Activated T-helper 1 cell treated with anti-CD3 and anti-CD28 coated beads, Interleukin-2, amount 50 U/mL, for 16 hours (primary cell): ENCODE measurements at regions not wholly inside any gene's neighbourhood (a gene's known extent, or its start where the extent isn't known, plus 50 kb on each side); places are given as distances from the start of the nearest gene placed in this dataset.
"Not testable (repeated sequence)": the region's sequence is repeated elsewhere in the genome, so short reads cannot be mapped to it uniquely, and the experiment has no call there.

ENCODE experiments used
- DNase-seq, 2 donors: peaks; one replicate each; pipeline ENCODE4 v3.0.0-alpha.2; 2020; ENCODE audit warnings: low read depth in 1 of 2, low spot score in 1 of 2

DNA sequence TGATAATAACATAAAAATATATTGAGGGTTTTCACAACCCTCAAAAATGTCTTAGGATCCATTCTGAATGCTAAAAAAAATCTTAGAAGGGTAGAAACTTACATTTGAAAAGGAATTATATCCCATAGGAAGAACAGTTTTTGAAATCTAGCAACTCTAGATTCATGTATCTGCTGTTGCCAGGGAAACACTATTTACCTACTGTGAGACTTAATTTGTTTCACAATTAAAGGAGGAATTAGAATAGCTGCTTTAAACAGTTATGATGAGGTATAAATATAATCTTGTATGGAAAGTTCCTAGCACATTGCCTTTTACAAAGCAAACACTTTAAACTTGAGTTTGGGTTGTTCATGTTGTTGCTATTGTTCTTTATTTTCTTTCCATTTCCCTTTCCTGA is 988.2 kb downstream of the SUCLG1 start:
- no peak for DNase-seq

DNA sequence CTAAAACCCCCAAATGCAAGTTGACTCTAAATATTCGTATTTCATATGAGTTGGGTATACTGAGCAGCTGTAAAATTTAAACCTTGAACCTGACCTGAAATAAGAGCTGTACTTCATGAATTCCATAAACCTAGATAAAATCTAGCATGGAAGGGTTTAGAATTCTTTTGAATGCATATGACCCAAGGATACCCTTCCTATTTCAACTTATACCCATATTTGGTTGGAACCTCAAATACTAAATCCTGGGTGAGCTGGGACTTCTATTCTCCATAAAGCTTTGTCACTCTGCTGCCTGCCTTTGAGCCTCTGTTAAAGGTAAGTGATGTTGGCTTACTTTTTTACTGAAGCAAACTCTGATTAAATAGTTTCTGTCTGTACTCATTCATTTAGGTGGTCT is 994.6 kb downstream of the SUCLG1 start:
- DNase-seq = no peak

DNA sequence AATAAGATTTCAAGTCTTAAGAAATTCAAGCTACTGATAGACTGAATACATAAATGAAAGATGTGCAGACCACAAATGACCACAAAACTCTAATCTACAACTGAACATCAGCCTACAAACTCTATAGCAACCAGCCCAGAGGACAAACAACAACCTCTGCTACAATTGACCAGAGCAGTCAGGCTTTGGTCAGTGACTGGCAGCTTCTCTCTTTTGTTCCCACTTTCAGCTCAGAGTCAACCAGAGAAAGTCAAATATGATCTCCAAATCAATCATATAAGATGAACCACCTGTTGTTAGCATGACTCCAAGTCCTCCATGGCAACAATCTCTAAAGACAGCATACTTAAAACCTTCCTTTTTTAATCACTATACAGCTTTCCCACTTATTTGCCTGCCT is 996.2 kb downstream of the SUCLG1 start:
- DNase-seq = no peak

DNA sequence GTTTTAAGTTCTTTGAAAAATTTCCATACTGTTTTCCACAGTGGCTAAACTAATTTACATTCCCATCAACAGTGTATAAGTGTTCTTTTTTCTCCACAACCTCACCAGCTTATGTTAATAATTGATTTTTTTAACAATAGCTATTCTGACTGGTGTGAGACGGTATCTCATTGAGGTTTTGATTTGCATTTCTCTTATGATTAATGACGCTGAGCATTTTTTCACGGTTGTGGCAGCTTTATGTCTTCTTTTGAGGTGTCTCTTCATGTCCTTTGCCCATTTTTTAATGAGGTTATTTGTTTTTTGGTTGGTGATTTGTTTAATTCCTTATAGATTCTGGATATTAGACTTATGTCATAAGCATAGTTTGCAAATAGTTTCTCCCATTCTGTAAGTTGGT is 997.9 kb downstream of the SUCLG1 start:
- no peak for DNase-seq

DNA sequence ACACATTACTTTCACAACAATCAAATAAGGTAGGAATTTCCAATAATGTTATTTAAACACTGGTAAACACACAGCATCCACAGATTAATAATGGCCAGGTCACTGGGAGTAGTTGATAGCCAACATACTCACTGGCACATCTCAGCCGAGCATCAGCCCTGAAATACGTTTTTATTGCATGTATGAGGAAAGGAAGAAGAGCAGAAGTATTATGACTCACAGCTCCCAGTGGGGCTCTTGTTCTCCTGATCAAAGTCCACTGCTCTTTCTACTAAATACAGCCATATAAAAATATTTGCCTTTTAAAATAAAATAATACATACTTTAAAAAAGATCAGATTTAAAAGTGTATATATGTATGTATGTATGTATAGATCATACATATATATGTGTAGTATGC is 999.6 kb downstream of the SUCLG1 start:
- DNase-seq = no peak

DNA sequence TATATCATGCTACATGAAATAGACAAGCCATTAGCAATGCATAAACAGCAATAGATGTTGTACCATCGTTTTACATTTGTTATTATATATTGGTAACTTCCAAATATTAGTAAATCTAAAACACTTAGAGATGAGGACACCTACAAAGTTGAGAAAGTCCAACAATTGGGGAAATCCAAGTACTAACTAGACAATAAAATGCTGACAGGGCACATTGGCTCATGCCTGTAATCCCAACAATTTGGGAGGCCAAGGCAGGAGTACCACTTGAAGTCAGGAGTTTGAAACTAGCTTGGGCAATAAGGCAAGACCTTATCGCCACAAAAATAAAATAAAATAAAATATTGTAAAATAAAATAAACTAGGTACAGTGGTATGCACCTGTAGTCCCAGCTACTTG is 1023.1 kb downstream of the SUCLG1 start:
- DNase-seq = no peak

DNA sequence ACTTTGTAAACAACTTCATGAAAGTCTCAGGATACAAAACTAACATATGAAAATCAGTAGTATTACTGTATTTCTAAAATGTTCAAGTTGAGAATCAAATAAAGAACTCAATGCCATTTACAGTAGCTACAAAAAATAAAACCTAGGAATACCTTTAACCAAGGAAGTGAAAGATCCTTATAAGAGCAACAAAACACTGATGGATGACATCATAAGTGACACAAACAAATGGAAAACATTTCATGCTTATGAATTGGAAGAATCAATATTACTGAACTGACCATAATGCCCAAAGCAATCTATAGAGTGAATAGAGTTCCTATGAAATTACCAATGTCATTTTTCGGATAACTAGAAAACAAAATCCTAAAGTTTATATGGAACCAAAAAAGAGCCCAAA is 1038.1 kb downstream of the SUCLG1 start:
- no peak for DNase-seq

DNA sequence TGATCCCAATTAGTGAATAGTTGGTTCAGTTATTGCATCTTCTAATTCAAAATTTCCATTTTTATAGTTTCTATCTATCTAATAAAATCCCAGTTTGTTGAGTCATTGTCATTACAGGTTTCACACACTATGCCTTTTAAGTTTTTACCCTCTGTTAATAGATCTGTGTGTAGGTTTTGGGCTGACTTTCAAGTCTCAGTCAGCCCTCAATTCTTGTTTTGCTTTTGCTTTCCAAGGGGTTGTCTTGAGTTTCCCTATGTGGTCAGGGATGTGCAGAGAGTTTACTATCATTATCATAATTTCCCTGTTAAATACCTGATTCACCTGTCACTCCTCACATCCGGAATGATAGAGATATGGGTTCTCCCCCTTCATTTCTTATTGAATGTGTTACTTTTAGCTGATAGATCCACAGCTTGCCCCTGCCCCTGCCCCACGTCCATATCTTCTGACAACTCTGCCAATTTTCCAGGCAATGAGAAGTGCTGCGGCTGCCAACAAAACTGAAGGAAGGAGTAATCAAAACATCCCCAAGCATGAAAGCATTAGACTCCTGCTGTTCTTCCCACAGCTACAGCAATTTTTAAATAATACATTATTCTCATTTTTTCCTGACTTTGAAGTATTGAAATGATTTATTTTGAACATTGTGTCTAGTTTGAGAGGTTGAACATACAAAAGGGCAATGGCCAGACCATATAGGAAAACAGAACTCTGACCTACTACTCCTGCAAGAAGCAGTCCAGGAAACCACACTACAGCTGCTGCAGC is 1064.8 kb downstream of the SUCLG1 start:
- no peak for DNase-seq

DNA sequence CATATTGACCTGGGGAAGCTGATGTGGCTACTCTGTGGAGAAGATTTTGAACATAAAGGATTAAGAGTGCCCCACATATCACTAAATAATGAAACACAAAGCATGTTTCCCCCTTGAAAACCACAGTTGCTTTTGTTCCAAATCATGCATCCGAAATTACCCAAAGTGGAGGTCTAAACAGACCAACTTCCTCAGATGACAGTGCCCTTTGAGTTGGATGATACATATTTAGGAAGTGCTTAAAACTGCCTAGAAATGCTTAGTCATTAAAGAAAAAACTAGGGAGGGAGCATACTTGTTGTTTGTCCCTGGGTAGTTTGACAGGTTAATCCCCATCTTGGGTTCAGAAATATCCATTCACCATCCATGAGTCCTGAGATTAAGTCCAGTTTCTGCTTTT is 1070.3 kb downstream of the SUCLG1 start:
- no peak for DNase-seq

DNA sequence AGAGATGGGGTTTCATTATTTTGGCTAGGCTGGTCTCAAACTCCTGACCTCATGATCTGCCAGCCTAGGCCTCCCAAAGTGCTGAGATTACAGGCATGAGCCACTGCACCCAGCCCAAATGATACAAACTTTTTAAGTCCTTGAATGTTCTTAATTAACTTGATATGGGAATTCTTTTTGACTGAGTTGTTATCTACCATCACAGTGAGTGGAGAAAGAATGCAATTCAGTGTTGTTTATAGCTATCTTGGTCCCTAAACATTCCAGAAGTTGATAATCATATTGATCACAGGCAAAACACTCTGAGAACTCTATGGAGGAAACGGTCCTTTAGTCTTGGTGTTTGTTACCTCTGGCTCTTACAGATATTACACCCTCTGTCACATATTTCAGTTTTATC is 1072.5 kb downstream of the SUCLG1 start:
- DNase-seq = no peak

DNA sequence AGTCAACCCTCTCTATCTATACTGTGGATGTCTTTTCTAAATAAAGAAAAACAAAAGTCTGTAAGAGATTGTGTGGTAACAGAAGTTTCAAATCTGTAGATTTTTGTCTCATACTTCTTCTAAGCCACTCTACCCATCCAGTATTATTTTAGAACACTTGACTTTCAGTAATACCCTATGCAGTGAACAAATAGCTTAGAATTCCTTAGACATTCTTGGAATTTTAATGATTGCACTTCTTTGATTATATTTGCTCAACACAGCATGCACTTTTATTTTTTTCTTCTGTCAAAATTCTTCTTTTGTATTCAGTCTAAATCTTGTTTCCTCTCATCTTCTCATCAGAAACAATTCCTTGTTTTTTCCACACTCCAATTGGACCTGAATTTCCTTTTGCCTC is 1080.2 kb downstream of the SUCLG1 start:
- DNase-seq = no peak

DNA sequence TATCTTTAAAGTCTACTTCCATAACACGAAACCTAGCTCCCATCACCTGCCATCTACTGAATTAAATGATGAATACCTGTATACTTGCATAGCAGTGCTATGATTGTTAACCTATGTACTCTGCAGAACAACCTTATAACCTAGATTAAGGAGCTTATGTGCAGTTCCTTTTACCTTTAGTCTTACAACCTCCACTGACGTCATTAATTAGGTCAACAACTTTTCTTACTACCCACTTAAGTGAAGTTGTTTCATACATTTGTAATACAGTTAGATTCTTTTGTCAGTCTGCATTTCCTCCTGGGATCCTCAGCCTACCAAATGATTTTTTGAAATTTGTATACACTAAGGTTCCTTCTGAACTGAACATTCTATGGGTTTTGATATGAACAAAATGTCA is 1082.3 kb downstream of the SUCLG1 start:
- DNase-seq = no peak

DNA sequence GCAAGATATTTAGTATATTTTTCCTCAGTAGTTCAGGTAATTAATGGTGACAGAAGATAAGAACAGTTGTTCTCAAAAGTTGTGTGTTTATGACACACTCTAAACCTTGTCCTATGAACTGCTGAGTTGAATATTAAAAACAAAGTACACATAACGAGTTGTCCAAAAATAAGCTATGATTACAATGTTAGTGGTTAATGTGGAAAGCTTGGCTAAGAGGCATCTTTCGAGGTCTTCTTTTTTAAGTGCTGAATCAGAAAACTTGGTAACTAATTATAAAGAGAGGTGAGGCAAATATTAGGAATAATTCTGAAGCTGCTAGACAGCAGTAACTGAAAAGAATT is 1088.7 kb downstream of the SUCLG1 start:
- DNase-seq = no peak

DNA sequence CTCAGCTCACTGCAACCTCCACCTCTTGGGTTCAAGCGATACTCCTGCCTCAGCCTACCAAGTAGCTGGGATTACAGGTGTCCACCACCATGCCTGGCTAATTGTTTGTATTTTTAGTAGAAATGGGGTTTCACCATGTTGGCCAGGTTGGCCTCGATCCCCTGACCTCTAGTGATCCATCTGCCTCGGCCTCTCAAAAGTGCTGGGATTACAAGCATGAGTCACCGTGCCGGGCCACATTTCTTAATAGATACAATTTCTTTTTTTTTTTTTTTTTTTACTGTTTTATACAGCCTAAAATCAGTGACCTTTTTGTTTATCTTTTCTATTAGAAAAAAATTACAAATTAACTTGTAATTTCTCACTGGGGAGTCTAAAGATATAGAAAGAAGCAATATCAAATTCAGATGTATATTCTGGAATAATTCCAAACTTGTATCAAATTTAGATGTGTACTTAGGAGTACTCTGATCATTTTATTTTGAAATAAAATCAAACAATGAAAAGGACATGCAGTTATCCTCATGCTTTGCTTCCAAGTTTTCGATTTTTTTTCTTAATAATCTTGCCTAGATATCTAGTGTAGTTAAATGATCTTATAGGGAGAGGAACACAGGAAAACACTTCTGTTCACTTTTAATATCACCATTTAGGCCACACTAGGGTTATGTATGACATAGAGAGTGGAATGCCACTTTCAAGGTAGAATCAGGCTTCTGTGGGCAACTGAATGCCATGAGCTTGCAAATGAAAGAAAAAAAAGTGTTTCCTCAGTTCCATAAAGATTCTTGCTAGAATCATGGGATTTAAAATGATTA is 1089.3 kb downstream of the SUCLG1 start:
- no peak for DNase-seq

DNA sequence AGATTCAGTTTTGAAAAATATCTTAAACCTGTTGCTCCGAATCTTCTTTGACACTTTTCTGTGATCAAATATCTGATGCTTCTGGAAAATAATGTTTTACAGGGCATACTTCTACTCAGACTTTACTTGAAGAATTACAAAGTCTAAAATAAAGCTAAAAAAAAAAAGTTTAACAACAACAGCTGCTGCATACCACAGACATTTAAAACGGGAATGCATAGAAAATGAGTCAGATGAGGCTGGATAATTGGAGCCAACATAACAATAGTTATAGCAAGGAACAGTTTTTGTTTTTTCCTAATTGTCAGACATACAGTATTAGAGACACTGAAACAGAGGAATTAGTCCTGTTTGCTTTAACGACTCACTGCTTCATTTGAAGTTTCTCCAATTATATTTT is 1090.2 kb downstream of the SUCLG1 start:
- no peak for DNase-seq

DNA sequence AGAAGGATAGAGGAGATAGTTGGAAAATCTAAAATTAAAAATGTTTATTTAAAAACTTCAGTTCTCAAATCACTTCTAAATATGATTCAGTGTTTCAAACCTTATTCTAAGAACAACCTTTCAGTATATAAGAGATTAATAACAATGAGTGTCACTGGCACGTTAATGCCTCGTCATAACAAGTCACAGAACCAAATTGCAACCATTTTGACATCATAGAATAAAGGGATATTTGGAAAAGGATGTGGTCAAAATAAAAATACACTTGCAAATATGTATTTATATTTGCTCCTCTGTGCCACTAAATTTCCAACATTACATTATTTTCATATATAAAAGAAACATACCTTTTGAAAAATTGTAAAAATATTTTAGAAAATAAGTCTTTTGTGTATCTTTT is 1090.6 kb downstream of the SUCLG1 start:
- no peak for DNase-seq

DNA sequence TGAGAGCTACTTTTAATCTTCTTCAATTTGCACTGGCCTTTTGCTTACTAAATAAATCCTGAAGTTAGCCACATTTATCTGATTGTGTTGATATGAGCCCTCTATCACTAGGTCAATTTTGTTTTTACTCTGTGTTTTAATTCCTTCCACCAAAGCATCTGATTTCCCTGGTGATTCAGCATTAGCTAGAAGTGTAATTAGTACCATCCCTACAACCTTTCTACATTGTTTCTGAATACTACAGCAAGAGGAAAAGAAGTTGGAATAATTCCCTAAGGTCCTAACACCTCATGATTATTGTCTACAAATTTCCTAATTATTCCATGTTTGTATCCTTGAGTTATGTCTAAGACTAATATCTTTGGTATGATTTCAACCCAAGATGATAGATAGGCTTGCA is 1093.6 kb downstream of the SUCLG1 start:
- no peak for DNase-seq

DNA sequence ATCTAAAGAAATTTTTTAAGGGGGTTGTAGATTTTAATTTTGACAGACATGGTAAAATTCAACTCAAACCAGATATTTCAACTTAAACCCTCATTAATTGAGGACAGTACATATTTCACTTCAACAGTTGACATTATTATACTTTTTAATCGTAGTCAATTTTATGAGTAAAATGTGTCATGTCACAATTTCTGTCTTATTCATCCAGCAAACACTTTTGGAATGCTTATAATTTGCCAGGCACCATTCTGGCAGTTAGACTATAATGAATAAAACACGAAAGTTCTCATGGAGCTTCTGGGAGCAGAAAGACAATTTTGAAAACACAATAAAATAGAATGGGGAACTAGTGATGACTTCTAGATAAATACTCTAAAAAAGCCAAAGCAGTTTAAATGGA is 1094.8 kb downstream of the SUCLG1 start:
- no peak for DNase-seq

DNA sequence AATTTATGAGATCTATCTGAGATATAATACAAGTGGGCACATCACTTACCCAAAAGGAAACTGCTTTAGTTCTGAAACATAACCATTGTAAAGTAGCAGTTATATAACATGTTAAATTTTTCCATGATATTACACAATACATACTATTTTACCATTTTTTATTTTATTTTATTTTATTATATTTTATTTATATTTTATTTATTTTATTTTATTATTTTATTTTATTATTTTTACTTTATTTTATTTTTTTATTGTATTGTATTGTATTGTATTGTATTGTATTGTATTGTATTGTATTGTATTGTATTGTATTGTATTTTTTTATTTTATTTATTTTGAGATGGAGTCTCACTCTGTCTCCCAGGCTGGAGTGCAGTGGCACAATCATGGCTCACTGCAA is 1095.9 kb downstream of the SUCLG1 start:
- not testable (repeated sequence) for DNase-seq

DNA sequence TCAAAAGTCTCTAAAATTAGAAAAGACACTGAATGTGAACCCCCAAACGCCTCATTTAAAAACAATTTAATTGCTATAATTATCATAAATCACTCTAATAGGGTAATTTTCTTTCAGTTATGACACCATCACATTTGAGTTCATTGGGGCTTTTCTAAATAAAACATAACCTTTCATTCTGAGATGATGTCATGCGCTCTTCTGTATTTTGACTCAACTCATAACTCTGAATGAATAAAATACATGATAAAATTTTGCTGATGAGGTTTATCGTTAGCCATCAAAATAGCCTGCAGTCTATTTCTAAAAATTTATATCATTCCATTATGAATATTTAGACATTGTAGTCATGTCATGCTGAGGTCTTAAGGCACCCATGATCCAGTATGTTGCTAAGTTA is 1099.7 kb downstream of the SUCLG1 start:
- no peak for DNase-seq

DNA sequence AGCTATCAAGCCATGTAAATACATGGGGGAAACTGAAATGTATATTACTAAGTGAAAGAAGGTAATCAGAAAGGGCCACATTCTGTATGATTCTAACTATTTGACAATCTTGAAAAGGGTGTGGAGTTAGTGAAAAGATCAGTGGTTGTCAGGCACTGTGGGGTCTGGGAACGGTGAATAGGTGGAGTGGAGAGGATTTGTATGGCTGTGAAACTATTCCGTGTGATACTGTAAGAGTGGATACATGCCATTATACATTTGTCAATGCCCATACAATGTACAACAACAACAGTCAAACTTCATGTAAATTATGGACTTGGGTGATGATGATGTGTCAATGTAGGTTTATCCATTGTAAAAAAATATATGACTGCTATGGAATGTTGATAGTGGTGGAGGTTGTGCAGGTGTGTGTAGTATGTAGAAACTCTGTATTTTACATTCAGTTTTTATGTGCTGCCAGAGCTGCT is 1116.2 kb downstream of the SUCLG1 start:
- no peak for DNase-seq

DNA sequence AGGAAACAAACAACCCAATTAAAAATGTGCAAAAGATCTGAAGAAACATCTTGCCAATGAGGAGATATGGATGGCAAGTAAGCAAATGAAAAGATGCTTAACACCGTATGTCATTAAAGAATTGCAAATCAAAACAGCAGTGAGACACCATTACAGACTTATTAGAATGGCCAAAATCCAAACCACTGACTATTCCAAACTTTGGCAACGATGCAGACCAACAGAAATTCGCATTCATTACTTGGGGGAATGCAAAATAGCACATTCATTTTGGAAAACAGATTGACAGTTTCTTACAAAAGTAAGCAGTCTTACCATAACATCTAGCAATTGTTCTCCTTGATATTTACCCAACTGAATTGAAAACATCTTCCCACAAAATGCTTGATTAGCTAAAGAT is 1118.7 kb downstream of the SUCLG1 start:
- no peak for DNase-seq

DNA sequence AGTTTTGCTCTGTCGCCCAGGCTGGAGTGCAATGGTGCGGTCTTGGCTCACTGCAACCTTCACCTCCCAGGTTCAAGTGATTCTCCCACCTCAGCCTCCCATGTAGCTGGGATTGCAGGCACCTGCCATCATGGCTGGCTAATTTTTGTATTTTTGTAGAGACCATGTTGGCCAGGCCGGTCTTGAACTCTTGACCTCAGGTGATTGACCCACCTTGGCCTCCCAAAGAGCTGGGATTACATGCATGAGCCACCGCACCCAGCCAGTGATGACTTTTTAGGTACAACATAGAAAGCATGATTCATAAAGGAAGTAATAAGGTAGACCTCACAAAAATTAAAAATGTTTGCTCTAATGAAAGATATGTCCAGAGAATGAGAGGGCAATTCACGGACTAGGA is 1119.1 kb downstream of the SUCLG1 start:
- not testable (repeated sequence) for DNase-seq
